ENCODE measurements at regions not wholly inside any gene's neighbourhood (a gene's known extent, or its start where the extent isn't known, plus 50 kb on each side); places are given as distances from the start of the nearest gene placed in this dataset.

DNA sequence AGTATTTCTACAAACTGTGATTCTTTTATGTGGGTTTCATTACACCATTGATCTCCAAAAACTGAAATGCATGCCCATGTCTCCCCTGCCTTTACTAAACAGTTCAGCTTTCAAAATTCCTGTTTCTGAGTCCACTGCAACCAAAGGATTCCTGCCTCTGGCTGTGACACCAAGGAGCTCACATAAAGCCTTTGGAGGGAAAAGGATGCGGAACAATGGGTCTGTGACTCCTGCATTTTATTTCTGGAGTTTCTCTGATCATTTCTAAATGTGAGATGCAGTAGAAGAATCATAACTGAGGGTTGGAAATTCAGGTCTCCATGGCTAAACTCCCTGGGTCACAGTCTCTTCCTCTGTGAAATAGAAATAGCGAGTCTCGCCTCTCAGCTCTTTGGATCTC is 149.5 kb downstream of the MEX3B start:
- Histone ChIP-seq H3K4me3 (ENCODE audit: low read depth, low read length) (no peak overlapping the region), H3K9me3 (ENCODE audit: control insufficient read depth in 2 of 2, low read length in 2 of 2) (no peaks in the 10 kb centered on the region), H3K27ac (ENCODE audit: insufficient read depth, low read length, poor library complexity, severe bottlenecking) (no peak overlapping the region), H3K36me3 (ENCODE audit: control insufficient read depth, insufficient read depth, low read length) (no peaks in the 10 kb centered on the region), H3K4me1 (ENCODE audit: control insufficient read depth, insufficient read depth, low read length, poor library complexity, severe bottlenecking) (no peaks in the 10 kb centered on the region), H3K27me3 (ENCODE audit: control insufficient read depth, insufficient read depth, low read length) (no peaks in the 10 kb centered on the region)
- ATAC-seq (ENCODE audit: low read depth in 2 of 2) (no peak), DNase-seq (no peak)
- Mint-ChIP-seq H3K4me1 (no peaks in the 10 kb centered on the region), H3K27ac (no peak overlapping the region), H3K9me3 (peaks cover 0 to 5% (median 0%) of the 10 kb centered on the region in 7 donors), H3K4me3 (no peak overlapping the region), H3K36me3 (no peaks in the 10 kb centered on the region), H3K27me3 (peaks cover 5% of the 10 kb centered on the region)

DNA sequence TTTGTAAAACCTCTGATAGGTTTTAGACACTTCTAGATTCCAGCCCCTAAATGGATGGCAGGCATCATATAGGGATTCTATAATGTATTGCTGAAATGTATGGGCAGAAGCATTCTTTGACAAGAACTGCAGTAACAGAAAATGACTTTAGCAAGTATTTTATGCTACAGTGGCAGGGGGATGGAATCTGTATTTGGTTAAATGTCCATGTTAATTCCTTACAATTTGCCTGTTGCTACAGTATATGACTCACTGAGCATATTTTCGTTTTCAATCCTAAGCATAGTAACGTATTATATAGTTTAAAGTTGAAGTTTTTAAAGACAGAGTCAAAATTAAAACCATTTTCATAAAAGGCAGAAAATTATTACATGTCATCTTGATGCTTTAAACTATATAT is 150.1 kb downstream of the MEX3B start:
- Histone ChIP-seq H3K27me3 (ENCODE audit: control insufficient read depth, insufficient read depth, low read length) (no peaks in the 10 kb centered on the region), H3K4me1 (ENCODE audit: control insufficient read depth, insufficient read depth, low read length, poor library complexity, severe bottlenecking) (no peaks in the 10 kb centered on the region), H3K9me3 (ENCODE audit: control insufficient read depth in 2 of 2, low read length in 2 of 2) (no peaks in the 10 kb centered on the region), H3K27ac (ENCODE audit: insufficient read depth, low read length, poor library complexity, severe bottlenecking) (no peak overlapping the region), H3K36me3 (ENCODE audit: control insufficient read depth, insufficient read depth, low read length) (no peaks in the 10 kb centered on the region), H3K4me3 (ENCODE audit: low read depth, low read length) (no peak overlapping the region)
- H3K4me1 Mint-ChIP-seq: no peaks in the 10 kb centered on the region
- H3K9me3 Mint-ChIP-seq: peaks cover 0 to 3% (median 0%) of the 10 kb centered on the region in 7 donors
- ATAC-seq (ENCODE audit: low read depth in 2 of 2) (no peak), DNase-seq (no peak)
- no peak overlapping the region for H3K27ac Mint-ChIP-seq
- H3K36me3 Mint-ChIP-seq: no peaks in the 10 kb centered on the region
- H3K27me3 Mint-ChIP-seq: peaks cover 5% of the 10 kb centered on the region
- H3K4me3 Mint-ChIP-seq: no peak overlapping the region

DNA sequence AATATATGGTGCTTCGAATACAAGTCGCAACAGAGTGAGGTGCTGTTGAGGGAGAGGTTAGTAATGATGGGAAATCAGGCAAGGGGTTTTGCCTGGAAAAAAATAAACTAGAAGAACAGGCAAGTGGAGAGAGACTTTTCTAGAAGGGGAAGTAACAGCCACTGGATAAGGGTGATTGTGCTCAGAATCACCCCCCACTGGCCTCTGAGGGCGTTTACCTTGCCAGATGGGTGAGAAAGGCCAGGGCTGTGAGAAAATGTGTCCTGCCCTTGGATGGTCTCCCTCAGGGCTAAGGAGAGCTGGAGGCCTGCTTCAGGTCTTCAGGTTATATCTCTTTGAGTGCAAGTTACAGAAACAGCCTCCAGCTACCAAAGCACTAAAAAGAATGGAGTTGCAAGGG is 151.8 kb downstream of the MEX3B start:
- no peaks in the 10 kb centered on the region for H3K9me3 ChIP-seq (ENCODE audit: control insufficient read depth in 2 of 2, low read length in 2 of 2)
- ATAC-seq (ENCODE audit: low read depth in 2 of 2) (no peak), DNase-seq (no peak)
- H3K4me1 ChIP-seq (ENCODE audit: control insufficient read depth, insufficient read depth, low read length, poor library complexity, severe bottlenecking): no peaks in the 10 kb centered on the region
- Mint-ChIP-seq H3K27ac (no peak overlapping the region), H3K27me3 (peaks cover 5% of the 10 kb centered on the region), H3K9me3 (peaks cover 0 to 3% (median 0%) of the 10 kb centered on the region in 7 donors), H3K36me3 (no peaks in the 10 kb centered on the region), H3K4me3 (no peak overlapping the region), H3K4me1 (no peaks in the 10 kb centered on the region)
- no peak overlapping the region for H3K4me3 ChIP-seq (ENCODE audit: low read depth, low read length)
- H3K27ac ChIP-seq (ENCODE audit: insufficient read depth, low read length, poor library complexity, severe bottlenecking): no peak overlapping the region
- no peaks in the 10 kb centered on the region for H3K27me3 ChIP-seq (ENCODE audit: control insufficient read depth, insufficient read depth, low read length)
- H3K36me3 ChIP-seq (ENCODE audit: control insufficient read depth, insufficient read depth, low read length): no peaks in the 10 kb centered on the region

DNA sequence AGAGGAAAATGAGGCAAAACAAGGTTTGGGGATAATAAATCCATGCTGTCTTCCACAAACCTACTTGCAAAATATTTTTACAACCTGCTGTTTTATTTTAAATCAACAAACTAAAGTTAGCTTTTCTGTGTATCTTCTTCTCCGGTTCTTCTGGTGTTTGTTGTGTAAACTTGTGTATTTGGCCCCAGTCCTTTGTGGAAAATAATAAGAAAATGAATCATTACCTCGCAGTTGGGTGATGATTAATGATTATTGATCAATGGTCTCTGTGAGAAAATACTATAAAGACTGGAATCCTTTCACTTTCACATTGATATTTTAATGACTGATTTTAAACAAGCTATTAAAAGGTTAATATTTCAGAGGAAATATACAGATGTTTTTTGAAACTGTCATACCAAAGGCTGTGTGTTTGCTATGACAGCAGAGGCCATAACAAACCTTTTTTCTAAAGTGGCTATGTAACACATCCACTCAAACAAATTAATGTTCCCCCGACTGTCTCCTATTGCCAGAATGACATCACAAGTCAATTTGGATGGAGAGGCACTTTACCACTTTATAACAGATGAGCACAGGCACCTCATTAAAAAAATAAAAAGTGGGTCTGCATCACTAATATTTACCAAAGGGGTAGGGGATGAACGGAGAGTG is 152.5 kb downstream of the MEX3B start:
- Mint-ChIP-seq H3K27me3 (peaks cover 5% of the 10 kb centered on the region), H3K36me3 (no peaks in the 10 kb centered on the region), H3K4me1 (no peaks in the 10 kb centered on the region), H3K27ac (no peak overlapping the region), H3K9me3 (peaks cover 0 to 3% (median 0%) of the 10 kb centered on the region in 7 donors), H3K4me3 (no peak overlapping the region)
- H3K27me3 ChIP-seq (ENCODE audit: control insufficient read depth, insufficient read depth, low read length): no peaks in the 10 kb centered on the region
- no peaks in the 10 kb centered on the region for H3K4me1 ChIP-seq (ENCODE audit: control insufficient read depth, insufficient read depth, low read length, poor library complexity, severe bottlenecking)
- ATAC-seq (ENCODE audit: low read depth in 2 of 2) (no peak), DNase-seq (no peak)
- H3K36me3 ChIP-seq (ENCODE audit: control insufficient read depth, insufficient read depth, low read length): no peaks in the 10 kb centered on the region
- no peak overlapping the region for H3K4me3 ChIP-seq (ENCODE audit: low read depth, low read length)
- no peaks in the 10 kb centered on the region for H3K9me3 ChIP-seq (ENCODE audit: control insufficient read depth in 2 of 2, low read length in 2 of 2)
- no peak overlapping the region for H3K27ac ChIP-seq (ENCODE audit: insufficient read depth, low read length, poor library complexity, severe bottlenecking)

DNA sequence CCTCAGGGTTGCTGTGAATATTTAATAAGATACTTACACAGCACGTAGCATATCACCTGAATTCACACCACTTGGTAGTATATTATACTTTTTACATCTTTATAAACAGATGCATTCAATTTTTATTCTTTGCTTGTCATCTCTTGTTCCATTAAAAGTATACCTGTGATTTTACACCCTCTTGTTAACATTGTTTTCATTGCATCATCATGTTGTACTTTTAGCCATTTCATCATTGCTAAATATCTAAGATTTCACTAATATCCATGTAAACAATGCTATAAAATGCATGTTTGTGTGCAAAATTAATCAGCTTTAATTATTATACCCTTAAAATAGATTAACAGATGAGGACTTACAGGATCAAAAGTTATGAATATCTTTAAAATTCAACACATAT is 155.3 kb downstream of the MEX3B start:
- Histone ChIP-seq H3K4me1 (ENCODE audit: control insufficient read depth, insufficient read depth, low read length, poor library complexity, severe bottlenecking) (no peaks in the 10 kb centered on the region), H3K4me3 (ENCODE audit: low read depth, low read length) (no peak overlapping the region), H3K27ac (ENCODE audit: insufficient read depth, low read length, poor library complexity, severe bottlenecking) (no peak overlapping the region), H3K9me3 (ENCODE audit: control insufficient read depth in 2 of 2, low read length in 2 of 2) (no peaks in the 10 kb centered on the region), H3K27me3 (ENCODE audit: control insufficient read depth, insufficient read depth, low read length) (no peaks in the 10 kb centered on the region), H3K36me3 (ENCODE audit: control insufficient read depth, insufficient read depth, low read length) (no peaks in the 10 kb centered on the region)
- H3K9me3 Mint-ChIP-seq: peaks cover 0 to 11% (median 1%) of the 10 kb centered on the region in 7 donors
- ATAC-seq (ENCODE audit: low read depth in 2 of 2) (no peak), DNase-seq (no peak)
- H3K4me1 Mint-ChIP-seq: no peaks in the 10 kb centered on the region
- no peak overlapping the region for H3K27ac Mint-ChIP-seq
- peaks cover 5% of the 10 kb centered on the region for H3K27me3 Mint-ChIP-seq
- no peaks in the 10 kb centered on the region for H3K36me3 Mint-ChIP-seq
- no peak overlapping the region for H3K4me3 Mint-ChIP-seq

DNA sequence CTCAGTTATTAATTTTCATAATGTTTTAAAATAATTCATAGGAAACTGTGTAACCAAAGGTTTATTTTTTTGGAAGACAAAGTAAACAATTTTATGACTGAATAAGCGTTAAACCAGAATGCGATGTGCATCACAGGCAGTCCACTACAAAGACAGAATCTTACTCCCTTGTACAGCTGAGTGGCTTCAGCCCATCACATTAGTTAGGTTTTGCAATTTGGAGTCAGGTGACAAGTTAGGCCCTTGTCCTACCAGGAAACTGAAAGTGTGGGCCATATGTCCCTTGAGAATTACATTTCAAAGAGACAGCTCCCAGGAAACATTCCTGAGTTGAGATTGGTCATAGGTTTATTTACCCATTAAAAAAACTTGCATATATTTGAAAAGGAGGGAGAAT is 156.3 kb downstream of the MEX3B start:
- Mint-ChIP-seq H3K4me1 (no peaks in the 10 kb centered on the region), H3K4me3 (no peak overlapping the region), H3K9me3 (peaks cover 0 to 11% (median 1%) of the 10 kb centered on the region in 7 donors), H3K27ac (no peak overlapping the region), H3K36me3 (no peaks in the 10 kb centered on the region), H3K27me3 (peaks cover 5% of the 10 kb centered on the region)
- ATAC-seq (ENCODE audit: low read depth in 2 of 2) (no peak), DNase-seq (no peak)
- H3K27ac ChIP-seq (ENCODE audit: insufficient read depth, low read length, poor library complexity, severe bottlenecking): no peak overlapping the region
- H3K4me1 ChIP-seq (ENCODE audit: control insufficient read depth, insufficient read depth, low read length, poor library complexity, severe bottlenecking): no peaks in the 10 kb centered on the region
- H3K36me3 ChIP-seq (ENCODE audit: control insufficient read depth, insufficient read depth, low read length): no peaks in the 10 kb centered on the region
- no peaks in the 10 kb centered on the region for H3K9me3 ChIP-seq (ENCODE audit: control insufficient read depth in 2 of 2, low read length in 2 of 2)
- no peak overlapping the region for H3K4me3 ChIP-seq (ENCODE audit: low read depth, low read length)
- H3K27me3 ChIP-seq (ENCODE audit: control insufficient read depth, insufficient read depth, low read length): no peaks in the 10 kb centered on the region

DNA sequence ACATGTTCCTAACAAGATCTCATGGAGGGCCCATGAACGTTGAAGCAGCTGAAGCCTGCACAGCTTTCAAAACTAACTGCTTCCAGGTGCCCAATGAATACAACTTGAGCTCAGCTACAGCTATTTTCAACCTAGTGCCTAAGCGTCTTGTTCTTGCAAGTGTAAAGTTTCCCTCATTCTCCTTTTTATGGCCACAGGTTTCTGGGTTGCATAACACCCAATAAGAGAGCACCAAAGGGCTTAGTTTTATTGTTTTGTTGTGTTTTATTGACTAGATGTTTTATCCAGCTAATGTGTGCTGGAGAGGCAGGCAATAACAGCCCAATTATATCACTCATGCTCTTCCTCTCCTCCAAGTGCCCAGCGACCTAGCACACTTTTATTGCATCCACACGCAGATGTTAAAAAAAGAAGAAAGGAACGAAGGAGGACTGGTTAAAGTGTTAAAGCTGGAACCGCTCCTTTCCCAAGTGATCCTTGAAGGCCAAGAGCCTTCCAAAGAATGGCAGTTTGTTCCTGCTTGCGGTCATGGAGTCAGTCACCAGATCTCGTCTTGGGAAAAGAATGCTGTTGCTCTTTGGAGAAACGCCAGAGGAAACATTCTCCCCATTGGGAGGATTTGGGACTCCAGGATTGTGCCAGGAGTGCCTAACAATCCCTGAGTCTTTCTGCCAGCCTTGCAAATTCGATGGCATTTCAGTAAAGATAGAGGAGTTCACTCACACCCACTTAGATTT is 156.9 kb downstream of the MEX3B start:
- no peak overlapping the region for H3K27ac ChIP-seq (ENCODE audit: insufficient read depth, low read length, poor library complexity, severe bottlenecking)
- peaks cover 0 to 11% (median 1%) of the 10 kb centered on the region in 7 donors for H3K9me3 Mint-ChIP-seq
- H3K36me3 Mint-ChIP-seq: no peaks in the 10 kb centered on the region
- no peak overlapping the region for H3K4me3 ChIP-seq (ENCODE audit: low read depth, low read length)
- H3K27ac Mint-ChIP-seq: no peak overlapping the region
- no peak for DNase-seq
- H3K4me1 Mint-ChIP-seq: no peaks in the 10 kb centered on the region
- H3K36me3 ChIP-seq (ENCODE audit: control insufficient read depth, insufficient read depth, low read length): no peaks in the 10 kb centered on the region
- H3K9me3 ChIP-seq (ENCODE audit: control insufficient read depth in 2 of 2, low read length in 2 of 2): no peaks in the 10 kb centered on the region
- no peaks in the 10 kb centered on the region for H3K27me3 ChIP-seq (ENCODE audit: control insufficient read depth, insufficient read depth, low read length)
- no peaks in the 10 kb centered on the region for H3K4me1 ChIP-seq (ENCODE audit: control insufficient read depth, insufficient read depth, low read length, poor library complexity, severe bottlenecking)
- no peak overlapping the region for H3K4me3 Mint-ChIP-seq
- peaks cover 5% of the 10 kb centered on the region for H3K27me3 Mint-ChIP-seq
- ATAC-seq (ENCODE audit: low read depth in 2 of 2): no peak

DNA sequence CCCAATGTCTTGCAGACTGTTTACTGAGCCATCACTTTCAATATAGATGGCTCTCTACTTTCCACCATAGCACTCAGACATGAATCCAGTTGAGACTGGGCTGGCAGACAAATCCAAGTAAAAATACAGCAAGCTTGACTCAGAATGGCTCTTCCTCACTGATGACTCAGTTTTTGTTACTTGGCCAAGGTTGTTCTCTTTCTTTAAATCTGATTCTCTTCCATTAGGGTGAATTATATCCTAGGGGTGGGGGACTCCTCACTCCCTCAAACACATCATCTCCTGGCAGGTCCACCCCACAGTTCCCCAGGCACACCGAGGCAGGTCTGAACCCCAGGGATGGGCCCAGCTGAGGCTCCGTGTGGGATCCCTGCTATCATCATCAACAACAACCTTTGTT is 157.9 kb downstream of the MEX3B start:
- DNase-seq (no peak), ATAC-seq (ENCODE audit: low read depth in 2 of 2) (no peak)
- Histone ChIP-seq H3K4me3 (ENCODE audit: low read depth, low read length) (no peak overlapping the region), H3K36me3 (ENCODE audit: control insufficient read depth, insufficient read depth, low read length) (no peaks in the 10 kb centered on the region), H3K9me3 (ENCODE audit: control insufficient read depth in 2 of 2, low read length in 2 of 2) (no peaks in the 10 kb centered on the region), H3K4me1 (ENCODE audit: control insufficient read depth, insufficient read depth, low read length, poor library complexity, severe bottlenecking) (no peaks in the 10 kb centered on the region), H3K27me3 (ENCODE audit: control insufficient read depth, insufficient read depth, low read length) (no peaks in the 10 kb centered on the region), H3K27ac (ENCODE audit: insufficient read depth, low read length, poor library complexity, severe bottlenecking) (no peak overlapping the region)
- no peaks in the 10 kb centered on the region for H3K27me3 Mint-ChIP-seq
- H3K9me3 Mint-ChIP-seq: peaks cover 0 to 11% (median 1%) of the 10 kb centered on the region in 7 donors
- H3K4me1 Mint-ChIP-seq: no peaks in the 10 kb centered on the region
- H3K4me3 Mint-ChIP-seq: no peak overlapping the region
- no peaks in the 10 kb centered on the region for H3K36me3 Mint-ChIP-seq
- no peak overlapping the region for H3K27ac Mint-ChIP-seq
